Activated naive CD8-positive, alpha-beta T cell treated with anti-CD3 and anti-CD28 coated beads, Interleukin-2, amount 10 ng/mL, durations not matched to agents 7 days and 5 days (primary cell): ENCODE measurements at regions not wholly inside any gene's neighbourhood (a gene's known extent, or its start where the extent isn't known, plus 50 kb on each side); places are given as distances from the start of the nearest gene placed in this dataset.
A peak's percentile ranks its signal among the peaks of the same experiment; 100 is the strongest.

Source experiments
- ATAC-seq: fragments of 150-1000 bp; cut with Tn5 transposase; one replicate; pipeline ENCODE4 v1.10.0; 2021; ENCODE audit warnings: low read depth, moderate library complexity
- POLR2A ChIA-PET: fragments of 350-600 bp; sonication (Branson Sonifier 250); formaldehyde crosslinking; loops from one replicate; lab custom pipeline; 2021; ENCODE audit warnings: antibody characterized with exemption; lab: Charles Lee
- DNase-seq: peaks from one replicate; pipeline ENCODE4 v3.0.0; 2021
- H3K27ac Mint-ChIP-seq: one replicate; pipeline ENCODE4 v1.8.0; 2022; ENCODE audit warnings: mild to moderate bottlenecking, mixed read lengths
- H3K27me3 Mint-ChIP-seq: one replicate; pipeline ENCODE4 v1.8.0; 2022; ENCODE audit warnings: mild to moderate bottlenecking, moderate library complexity, mixed read lengths
- H3K36me3 Mint-ChIP-seq: one replicate; pipeline ENCODE4 v1.8.0; 2021; ENCODE audit warnings: mild to moderate bottlenecking, mixed read lengths
- H3K4me1 Mint-ChIP-seq: one replicate; pipeline ENCODE4 v1.8.0; 2021; ENCODE audit warnings: mixed read lengths
- H3K4me3 Mint-ChIP-seq: one replicate; pipeline ENCODE4 v1.8.0; 2022; ENCODE audit warnings: mild to moderate bottlenecking, moderate library complexity, mixed read lengths
- H3K9me3 Mint-ChIP-seq: one replicate; pipeline ENCODE4 v1.8.0; 2021; ENCODE audit warnings: mixed read lengths

- DNase-seq (no peak), ATAC-seq (no peak)
- Mint-ChIP-seq H3K4me3 (no peak overlapping the region), H3K4me1 (peaks cover 14% of the 10 kb centered on the region), H3K27ac (no peak overlapping the region), H3K27me3 (peaks cover 2% of the 10 kb centered on the region), H3K9me3 (peaks cover 1% of the 10 kb centered on the region), H3K36me3 (peaks cover 1% of the 10 kb centered on the region)
- POLR2A ChIA-PET = no interaction called here
These were observed 123.6 kb upstream of the DPH6 start for GRCh38 chr15:35669432-35670045.

- no peak overlapping the region for H3K27ac Mint-ChIP-seq
- no peaks in the 10 kb centered on the region for H3K9me3 Mint-ChIP-seq
- ATAC-seq (no peak), DNase-seq (no peak)
- no peak overlapping the region for H3K4me3 Mint-ChIP-seq
- no peaks in the 10 kb centered on the region for H3K27me3 Mint-ChIP-seq
- peaks cover 1% of the 10 kb centered on the region for H3K36me3 Mint-ChIP-seq
- peaks cover 14% of the 10 kb centered on the region for H3K4me1 Mint-ChIP-seq
- POLR2A ChIA-PET = no interaction called here
These were observed 125.2 kb upstream of the DPH6 start for GRCh38 chr15:35671197-35671596.

- POLR2A ChIA-PET = no interaction called here
- Mint-ChIP-seq H3K27ac (no peak overlapping the region), H3K36me3 (no peaks in the 10 kb centered on the region), H3K9me3 (no peaks in the 10 kb centered on the region), H3K4me1 (peaks cover 14% of the 10 kb centered on the region), H3K27me3 (peaks cover 3% of the 10 kb centered on the region), H3K4me3 (no peak overlapping the region)
- ATAC-seq (no peak), DNase-seq (no peak)
These were observed 126.0 kb upstream of the DPH6 start for GRCh38 chr15:35671981-35672380.

- POLR2A ChIA-PET = no interaction called here
- Mint-ChIP-seq H3K36me3 (no peaks in the 10 kb centered on the region), H3K4me1 (peaks cover 10% of the 10 kb centered on the region), H3K4me3 (peak overlapping the region; percentile 61), H3K9me3 (no peaks in the 10 kb centered on the region), H3K27ac (peak overlapping the region; percentile 72), H3K27me3 (peaks cover 3% of the 10 kb centered on the region)
- DNase-seq (no peak), ATAC-seq (peak; percentile 45)
These were observed 127.2 kb upstream of the DPH6 start for GRCh38 chr15:35673093-35673684.

GRCh38 chr15:35674873-35675781 is 129.2 kb upstream of the DPH6 start:
- POLR2A ChIA-PET = no interaction called here
- Mint-ChIP-seq H3K4me1 (peaks cover 10% of the 10 kb centered on the region), H3K36me3 (no peaks in the 10 kb centered on the region), H3K27ac (no peak overlapping the region), H3K9me3 (no peaks in the 10 kb centered on the region), H3K27me3 (peaks cover 3% of the 10 kb centered on the region), H3K4me3 (no peak overlapping the region)
- no peak for DNase-seq
- ATAC-seq = no peak

- no peak for ATAC-seq
- Mint-ChIP-seq H3K27me3 (peaks cover 6% of the 10 kb centered on the region), H3K27ac (no peak overlapping the region), H3K9me3 (no peaks in the 10 kb centered on the region), H3K4me1 (no peaks in the 10 kb centered on the region), H3K36me3 (no peaks in the 10 kb centered on the region), H3K4me3 (no peak overlapping the region)
- DNase-seq = no peak
- POLR2A ChIA-PET = no interaction called here
These were observed 132.8 kb upstream of the DPH6 start for GRCh38 chr15:35678774-35679173.

- H3K4me3 Mint-ChIP-seq = no peak overlapping the region
- no peaks in the 10 kb centered on the region for H3K4me1 Mint-ChIP-seq
- H3K36me3 Mint-ChIP-seq = no peaks in the 10 kb centered on the region
- DNase-seq = no peak
- no peak overlapping the region for H3K27ac Mint-ChIP-seq
- no peaks in the 10 kb centered on the region for H3K9me3 Mint-ChIP-seq
- POLR2A ChIA-PET = no interaction called here
- ATAC-seq = no peak
- peaks cover 9% of the 10 kb centered on the region for H3K27me3 Mint-ChIP-seq
These were observed 133.2 kb upstream of the DPH6 start for GRCh38 chr15:35679186-35679585.

GRCh38 chr15:35680951-35681350 is 135.0 kb upstream of the DPH6 start:
- Mint-ChIP-seq H3K4me3 (no peak overlapping the region), H3K27ac (no peak overlapping the region)
- POLR2A ChIA-PET = no interaction called here

GRCh38 chr15:35686347-35686746 is 140.4 kb upstream of the DPH6 start:
- peaks cover 9% of the 10 kb centered on the region for H3K27me3 Mint-ChIP-seq
- ATAC-seq = no peak

More at GRCh38 chr15:35680951-35681350, 135.0 kb upstream of the DPH6 start:
- no peaks in the 10 kb centered on the region for H3K36me3 Mint-ChIP-seq
- no peaks in the 10 kb centered on the region for H3K4me1 Mint-ChIP-seq
- DNase-seq = no peak
- ATAC-seq = no peak
- peaks cover 11% of the 10 kb centered on the region for H3K27me3 Mint-ChIP-seq
- H3K9me3 Mint-ChIP-seq = no peaks in the 10 kb centered on the region

GRCh38 chr15:35689266-35689665 is 143.3 kb upstream of the DPH6 start:
- Mint-ChIP-seq H3K36me3 (no peaks in the 10 kb centered on the region), H3K9me3 (no peaks in the 10 kb centered on the region), H3K27me3 (peaks cover 6% of the 10 kb centered on the region), H3K4me3 (no peak overlapping the region), H3K27ac (no peak overlapping the region), H3K4me1 (no peaks in the 10 kb centered on the region)
- ATAC-seq (no peak), DNase-seq (no peak)
- POLR2A ChIA-PET = no interaction called here

More at GRCh38 chr15:35686347-35686746, 140.4 kb upstream of the DPH6 start:
- Mint-ChIP-seq H3K4me3 (no peak overlapping the region), H3K27ac (no peak overlapping the region), H3K4me1 (no peaks in the 10 kb centered on the region), H3K36me3 (no peaks in the 10 kb centered on the region), H3K9me3 (no peaks in the 10 kb centered on the region)
- POLR2A ChIA-PET = no interaction called here
- DNase-seq = no peak

GRCh38 chr15:35690089-35690488 is 144.1 kb upstream of the DPH6 start:
- POLR2A ChIA-PET = no interaction called here
- H3K36me3 Mint-ChIP-seq = no peaks in the 10 kb centered on the region
- no peak for DNase-seq
- H3K27ac Mint-ChIP-seq = no peak overlapping the region
- no peaks in the 10 kb centered on the region for H3K9me3 Mint-ChIP-seq
- H3K4me1 Mint-ChIP-seq = no peaks in the 10 kb centered on the region
- H3K27me3 Mint-ChIP-seq = peaks cover 6% of the 10 kb centered on the region
- no peak overlapping the region for H3K4me3 Mint-ChIP-seq
- no peak for ATAC-seq

- Mint-ChIP-seq H3K4me3 (no peak overlapping the region), H3K27ac (no peak overlapping the region), H3K27me3 (peaks cover 4% of the 10 kb centered on the region), H3K9me3 (no peaks in the 10 kb centered on the region), H3K4me1 (no peaks in the 10 kb centered on the region), H3K36me3 (no peaks in the 10 kb centered on the region)
- no peak for ATAC-seq
- POLR2A ChIA-PET = no interaction called here
- DNase-seq = no peak
These were observed 144.7 kb upstream of the DPH6 start for GRCh38 chr15:35690698-35691116.

- H3K36me3 Mint-ChIP-seq = no peaks in the 10 kb centered on the region
- no peak overlapping the region for H3K4me3 Mint-ChIP-seq
- no peaks in the 10 kb centered on the region for H3K9me3 Mint-ChIP-seq
- no peak overlapping the region for H3K27ac Mint-ChIP-seq
- ATAC-seq (no peak), DNase-seq (no peak)
- POLR2A ChIA-PET = no interaction called here
- H3K4me1 Mint-ChIP-seq = no peaks in the 10 kb centered on the region
- peaks cover 4% of the 10 kb centered on the region for H3K27me3 Mint-ChIP-seq
These were observed 145.3 kb upstream of the DPH6 start for GRCh38 chr15:35691173-35691761.
